Activated CD4-positive, alpha-beta memory T cell treated with anti-CD3 and anti-CD28 coated beads for 36 hours (primary cell): ENCODE measurements at regions not wholly inside any gene's neighbourhood (a gene's known extent, or its start where the extent isn't known, plus 50 kb on each side); places are given as distances from the start of the nearest gene placed in this dataset.

Experiments
- CTCF ChIA-PET: fragments of 350-600 bp; sonication (Branson Sonifier 250); formaldehyde crosslinking; loops from one replicate; lab custom pipeline; 2021; ENCODE audit warnings: antibody characterized with exemption, inconsistent platforms; lab: Charles Lee
- POLR2A ChIA-PET: fragments of 350-600 bp; sonication (Branson Sonifier 250); formaldehyde crosslinking; loops from one replicate; lab custom pipeline; 2021; ENCODE audit warnings: antibody characterized with exemption; lab: Charles Lee
- DNase-seq: peaks from one replicate; pipeline ENCODE4 v3.0.0-alpha.2; 2020
- H3K27ac Mint-ChIP-seq: one replicate; pipeline ENCODE4 v1.8.0; 2021; ENCODE audit warnings: mixed read lengths
- H3K27me3 Mint-ChIP-seq: one replicate; pipeline ENCODE4 v1.8.0; 2021; ENCODE audit warnings: mixed read lengths
- H3K36me3 Mint-ChIP-seq: one replicate; pipeline ENCODE4 v1.8.0; 2021; ENCODE audit warnings: mixed read lengths
- H3K4me1 Mint-ChIP-seq: one replicate; pipeline ENCODE4 v1.8.0; 2021; ENCODE audit warnings: low read depth, mixed read lengths
- H3K4me3 Mint-ChIP-seq: one replicate; pipeline ENCODE4 v1.8.0; 2021; ENCODE audit warnings: mild to moderate bottlenecking, mixed read lengths
- H3K9me3 Mint-ChIP-seq: one replicate; pipeline ENCODE4 v1.8.0; 2021; ENCODE audit warnings: mixed read lengths
- intact Hi-C: fragments of 100-400 bp; cut with micrococcal nuclease; formaldehyde crosslinking; loops from one replicate; pipeline ENCODE4 v1.15.1; 2023

GRCh38 chr10:3445648-3446047 lies 273.1 kb upstream of the PITRM1 start:
- Mint-ChIP-seq H3K27ac (no peak overlapping the region), H3K36me3 (no peaks in the 10 kb centered on the region), H3K4me3 (no peak overlapping the region), H3K27me3 (peaks cover 2% of the 10 kb centered on the region), H3K9me3 (no peaks in the 10 kb centered on the region), H3K4me1 (no peaks in the 10 kb centered on the region)
- DNase-seq: no peak
- ChIA-PET POLR2A (no interaction called here), CTCF (interaction anchor here (0.6 kb wide), 1 partner anchor 123 kb away, joined by 3 read pairs; no protein-coding TSS in a partner anchor)
- intact Hi-C loops: no loop called here

DNA sequence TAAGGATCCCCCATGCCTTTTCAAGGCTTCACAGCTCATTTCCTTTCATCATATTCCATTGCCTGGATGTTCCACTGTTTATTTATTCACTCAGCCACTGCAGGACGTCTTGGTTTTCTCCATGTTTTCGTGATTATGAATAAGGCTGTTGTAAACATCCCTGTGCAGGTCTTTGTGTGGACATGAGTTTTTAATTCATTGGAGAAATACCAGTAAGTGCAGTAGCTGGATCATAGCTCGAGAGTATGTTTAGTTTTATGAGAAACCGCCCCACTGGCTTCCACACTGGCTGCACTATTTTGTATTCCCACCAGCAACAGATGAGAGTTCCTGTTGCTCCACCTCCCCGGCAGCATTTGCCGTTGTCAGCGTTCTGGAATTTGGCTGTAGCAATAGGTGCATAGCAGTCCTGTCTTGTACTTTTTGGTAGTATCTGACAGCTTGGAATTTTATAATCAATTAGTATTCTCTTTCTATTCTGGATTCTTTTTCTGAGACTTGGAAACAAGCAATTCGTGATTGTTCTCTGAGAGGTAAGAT lies 269.9 kb upstream of the PITRM1 start:
- peaks cover 3% of the 10 kb centered on the region for H3K9me3 Mint-ChIP-seq

GRCh38 chr10:3439183-3439582 lies 266.6 kb upstream of the PITRM1 start:
- DNase-seq: no peak

More for the DNA sequence above, 269.9 kb upstream of the PITRM1 start:
- ChIA-PET CTCF (no interaction called here), POLR2A (no interaction called here)
- no peak for DNase-seq
- Mint-ChIP-seq H3K36me3 (no peaks in the 10 kb centered on the region), H3K27ac (no peak overlapping the region), H3K4me3 (no peak overlapping the region), H3K27me3 (peaks cover 2% of the 10 kb centered on the region), H3K4me1 (no peaks in the 10 kb centered on the region)
- intact Hi-C loops: no loop called here

GRCh38 chr10:3438606-3439005 lies 266.0 kb upstream of the PITRM1 start:
- H3K36me3 Mint-ChIP-seq: no peaks in the 10 kb centered on the region
- intact Hi-C loops: no loop called here
- H3K27ac Mint-ChIP-seq: no peak overlapping the region
- ChIA-PET POLR2A (no interaction called here), CTCF (no interaction called here)
- H3K27me3 Mint-ChIP-seq: no peaks in the 10 kb centered on the region
- peaks cover 3% of the 10 kb centered on the region for H3K9me3 Mint-ChIP-seq
- DNase-seq: no peak
- no peaks in the 10 kb centered on the region for H3K4me1 Mint-ChIP-seq
- no peak overlapping the region for H3K4me3 Mint-ChIP-seq

More at GRCh38 chr10:3439183-3439582, 266.6 kb upstream of the PITRM1 start:
- intact Hi-C loops: no loop called here
- no peak overlapping the region for H3K27ac Mint-ChIP-seq
- peaks cover 3% of the 10 kb centered on the region for H3K9me3 Mint-ChIP-seq
- no peaks in the 10 kb centered on the region for H3K27me3 Mint-ChIP-seq
- ChIA-PET POLR2A (no interaction called here), CTCF (no interaction called here)
- H3K4me1 Mint-ChIP-seq: no peaks in the 10 kb centered on the region
- no peaks in the 10 kb centered on the region for H3K36me3 Mint-ChIP-seq
- H3K4me3 Mint-ChIP-seq: no peak overlapping the region

GRCh38 chr10:3435671-3436070 lies 263.1 kb upstream of the PITRM1 start:
- Mint-ChIP-seq H3K36me3 (peaks cover under 1% of the 10 kb centered on the region), H3K9me3 (peaks cover 9% of the 10 kb centered on the region), H3K4me3 (no peak overlapping the region), H3K4me1 (peaks cover 2% of the 10 kb centered on the region), H3K27ac (no peak overlapping the region), H3K27me3 (no peaks in the 10 kb centered on the region)
- DNase-seq: no peak
- intact Hi-C loops: no loop called here
- ChIA-PET POLR2A (no interaction called here), CTCF (no interaction called here)

DNA sequence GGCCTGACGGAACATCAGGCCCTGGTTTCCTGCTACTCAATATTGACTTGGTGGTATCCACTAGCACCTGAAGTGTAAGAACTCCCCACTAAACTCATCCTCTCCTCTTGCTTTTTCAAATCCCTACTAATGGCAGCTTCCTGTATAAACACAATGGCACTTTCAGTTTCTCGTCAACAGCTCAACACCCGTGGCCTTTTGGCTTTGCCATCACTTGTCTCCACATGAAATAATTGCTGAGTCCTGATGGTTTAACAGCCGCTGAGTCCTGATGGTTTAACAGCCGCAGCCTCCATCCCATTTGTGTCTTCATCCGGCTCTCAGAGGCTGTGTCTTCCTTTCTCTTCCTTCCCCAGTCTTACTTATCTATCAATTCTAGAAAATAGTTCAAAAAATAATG lies 261.4 kb upstream of the PITRM1 start:
- peaks cover 17% of the 10 kb centered on the region for H3K9me3 Mint-ChIP-seq
- H3K4me1 Mint-ChIP-seq: peaks cover 6% of the 10 kb centered on the region
- H3K27me3 Mint-ChIP-seq: no peaks in the 10 kb centered on the region
- H3K36me3 Mint-ChIP-seq: peaks cover 7% of the 10 kb centered on the region
- POLR2A ChIA-PET: no interaction called here
- intact Hi-C loops: no loop called here
- CTCF ChIA-PET: no interaction called here
- no peak overlapping the region for H3K4me3 Mint-ChIP-seq
- no peak overlapping the region for H3K27ac Mint-ChIP-seq
- no peak for DNase-seq

GRCh38 chr10:3433131-3433530 lies 260.5 kb upstream of the PITRM1 start:
- Mint-ChIP-seq H3K4me1 (peaks cover 6% of the 10 kb centered on the region), H3K36me3 (peaks cover 7% of the 10 kb centered on the region), H3K9me3 (peaks cover 16% of the 10 kb centered on the region), H3K4me3 (no peak overlapping the region), H3K27me3 (no peaks in the 10 kb centered on the region), H3K27ac (no peak overlapping the region)
- CTCF ChIA-PET: no interaction called here
- POLR2A ChIA-PET: no interaction called here
- no peak for DNase-seq
- intact Hi-C loops: no loop called here

DNA sequence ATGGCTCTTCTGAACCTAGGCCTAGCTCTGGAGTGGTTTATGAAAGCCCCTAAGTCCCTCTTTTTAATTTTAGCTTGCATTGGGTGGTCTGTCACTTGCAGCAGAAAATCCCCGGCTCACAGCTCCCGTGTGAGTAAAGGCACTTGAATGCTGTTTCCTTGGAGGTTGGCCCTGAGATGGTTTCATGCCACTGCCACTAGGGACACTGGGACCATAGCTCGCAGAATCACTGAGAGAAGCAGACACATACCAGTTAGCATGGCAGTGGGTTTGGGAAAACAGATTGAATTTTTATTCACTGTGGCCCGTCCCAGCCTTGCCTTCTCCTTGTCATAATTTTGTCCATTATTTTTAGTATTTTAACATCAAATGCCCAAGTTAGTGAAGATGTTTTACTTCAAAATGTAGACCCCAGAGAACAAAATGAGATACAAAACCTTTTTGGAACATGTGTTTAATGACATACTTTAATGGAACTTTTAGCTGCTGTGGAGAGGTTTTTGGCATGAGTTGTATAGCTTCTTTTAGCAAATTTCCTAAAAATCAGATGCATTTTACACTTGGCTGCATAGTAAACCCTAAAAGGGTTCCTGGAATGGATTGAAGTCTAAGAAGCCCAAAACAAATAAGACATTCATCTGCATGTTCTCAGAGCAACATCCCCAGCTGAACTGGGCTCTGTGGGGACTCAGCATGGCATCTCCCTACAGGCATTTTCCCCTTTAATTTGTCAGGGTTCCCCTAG lies 259.7 kb upstream of the PITRM1 start:
- H3K27me3 Mint-ChIP-seq: no peaks in the 10 kb centered on the region
- no peak for DNase-seq
- peaks cover 7% of the 10 kb centered on the region for H3K36me3 Mint-ChIP-seq
- H3K4me3 Mint-ChIP-seq: no peak overlapping the region
- POLR2A ChIA-PET: no interaction called here
- H3K9me3 Mint-ChIP-seq: peaks cover 16% of the 10 kb centered on the region
- intact Hi-C loops: no loop called here
- no peak overlapping the region for H3K27ac Mint-ChIP-seq
- CTCF ChIA-PET: no interaction called here
- H3K4me1 Mint-ChIP-seq: peaks cover 6% of the 10 kb centered on the region

DNA sequence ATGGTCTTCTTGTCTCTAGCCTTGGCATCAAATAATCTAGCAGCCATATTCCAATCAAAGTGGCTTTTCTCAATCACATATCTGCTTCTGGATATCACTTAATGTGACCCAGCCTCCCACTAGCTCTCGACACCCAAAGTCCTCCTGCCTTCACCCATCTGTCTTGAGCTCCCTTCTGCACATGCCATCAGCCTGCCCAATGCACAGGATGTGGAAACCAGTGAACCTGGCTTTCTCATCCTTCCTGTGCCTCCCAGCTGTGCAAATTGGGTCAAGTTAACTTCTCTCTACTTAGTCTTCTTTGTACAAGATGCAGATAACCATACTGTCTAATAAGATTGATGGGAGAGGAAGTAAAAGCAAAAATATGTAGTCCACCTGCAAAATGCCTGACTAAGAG lies 257.9 kb upstream of the PITRM1 start:
- ChIA-PET POLR2A (no interaction called here), CTCF (no interaction called here)
- Mint-ChIP-seq H3K9me3 (peaks cover 16% of the 10 kb centered on the region), H3K4me1 (peaks cover 11% of the 10 kb centered on the region), H3K27me3 (no peaks in the 10 kb centered on the region), H3K27ac (no peak overlapping the region), H3K36me3 (peaks cover 7% of the 10 kb centered on the region), H3K4me3 (no peak overlapping the region)
- intact Hi-C loops: no loop called here
- DNase-seq: no peak

GRCh38 chr10:3429676-3430075 lies 257.1 kb upstream of the PITRM1 start:
- ChIA-PET CTCF (no interaction called here), POLR2A (no interaction called here)
- no peak for DNase-seq
- H3K27ac Mint-ChIP-seq: no peak overlapping the region
- peaks cover 1% of the 10 kb centered on the region for H3K27me3 Mint-ChIP-seq
- H3K36me3 Mint-ChIP-seq: peaks cover 7% of the 10 kb centered on the region
- intact Hi-C loops: no loop called here
- H3K9me3 Mint-ChIP-seq: peaks cover 16% of the 10 kb centered on the region
- peaks cover 11% of the 10 kb centered on the region for H3K4me1 Mint-ChIP-seq
- no peak overlapping the region for H3K4me3 Mint-ChIP-seq

GRCh38 chr10:3428826-3429225 lies 256.2 kb upstream of the PITRM1 start:
- Mint-ChIP-seq H3K4me1 (peaks cover 11% of the 10 kb centered on the region), H3K9me3 (peaks cover 16% of the 10 kb centered on the region), H3K27ac (no peak overlapping the region), H3K27me3 (peaks cover 2% of the 10 kb centered on the region), H3K36me3 (peaks cover 7% of the 10 kb centered on the region), H3K4me3 (no peak overlapping the region)
- intact Hi-C loops: no loop called here
- ChIA-PET POLR2A (no interaction called here), CTCF (no interaction called here)
- no peak for DNase-seq

DNA sequence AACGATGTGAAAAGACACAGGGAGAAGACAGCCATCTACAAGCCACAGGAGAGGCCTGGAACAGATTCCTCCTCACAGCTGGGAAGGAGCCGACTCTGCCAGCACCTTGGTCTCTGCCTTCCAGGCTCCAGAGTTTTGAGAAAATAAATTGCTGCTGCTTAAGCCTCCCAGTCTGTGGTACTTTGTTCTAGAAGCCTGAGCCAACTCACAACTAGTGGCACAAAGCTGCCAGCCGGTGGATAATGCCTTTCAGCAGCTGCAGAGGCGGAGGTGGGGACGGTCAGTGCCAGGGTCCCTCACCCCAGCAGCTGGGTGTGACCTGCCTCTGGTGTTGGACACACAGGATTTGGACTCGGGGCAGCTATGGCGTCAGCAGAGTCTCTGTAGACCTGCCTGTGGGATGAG lies 255.4 kb upstream of the PITRM1 start:
- Mint-ChIP-seq H3K9me3 (peaks cover 16% of the 10 kb centered on the region), H3K27ac (no peak overlapping the region), H3K4me1 (peaks cover 11% of the 10 kb centered on the region), H3K27me3 (peaks cover 2% of the 10 kb centered on the region), H3K36me3 (peaks cover 7% of the 10 kb centered on the region), H3K4me3 (no peak overlapping the region)
- ChIA-PET POLR2A (no interaction called here), CTCF (no interaction called here)
- DNase-seq: no peak
- intact Hi-C loops: no loop called here

- no peak for DNase-seq
- POLR2A ChIA-PET: no interaction called here
- CTCF ChIA-PET: no interaction called here
- Mint-ChIP-seq H3K36me3 (peaks cover 7% of the 10 kb centered on the region), H3K27ac (no peak overlapping the region), H3K4me1 (peaks cover 13% of the 10 kb centered on the region), H3K4me3 (no peak overlapping the region), H3K9me3 (peaks cover 16% of the 10 kb centered on the region), H3K27me3 (peaks cover 2% of the 10 kb centered on the region)
- intact Hi-C loops: no loop called here
These were observed 254.8 kb upstream of the PITRM1 start for GRCh38 chr10:3427347-3427746.
